NCI-H526 (cell line): ENCODE measurements at regions not wholly inside any gene's neighbourhood (a gene's known extent, or its start where the extent isn't known, plus 50 kb on each side); places are given as distances from the start of the nearest gene placed in this dataset.

ENCODE experiments used
- DNase-seq, 2 experiments: peaks; one replicate each; lab custom pipeline; 2025; lab: John Stamatoyannopoulos, UW

DNA sequence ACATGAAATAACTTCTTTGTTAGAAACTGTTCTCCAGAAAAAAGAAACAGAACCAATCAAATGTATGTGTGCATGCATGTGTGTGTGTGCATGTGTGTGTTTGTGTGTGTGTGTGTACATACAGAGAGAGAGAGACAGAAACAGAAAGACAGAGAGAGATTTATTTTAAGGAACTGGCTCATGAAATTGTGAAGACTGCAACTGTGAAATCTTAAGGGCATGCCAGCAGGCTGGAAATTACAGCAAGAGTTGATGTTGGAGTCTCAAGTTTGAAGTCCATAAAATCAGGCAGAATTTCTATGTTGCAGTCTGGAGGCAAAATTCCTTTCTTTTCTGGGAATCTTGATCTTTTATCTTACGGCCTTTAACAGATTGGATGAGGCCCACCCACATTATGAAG lies 168.9 kb upstream of the CDH20 start:
- DNase-seq = no peak

DNA sequence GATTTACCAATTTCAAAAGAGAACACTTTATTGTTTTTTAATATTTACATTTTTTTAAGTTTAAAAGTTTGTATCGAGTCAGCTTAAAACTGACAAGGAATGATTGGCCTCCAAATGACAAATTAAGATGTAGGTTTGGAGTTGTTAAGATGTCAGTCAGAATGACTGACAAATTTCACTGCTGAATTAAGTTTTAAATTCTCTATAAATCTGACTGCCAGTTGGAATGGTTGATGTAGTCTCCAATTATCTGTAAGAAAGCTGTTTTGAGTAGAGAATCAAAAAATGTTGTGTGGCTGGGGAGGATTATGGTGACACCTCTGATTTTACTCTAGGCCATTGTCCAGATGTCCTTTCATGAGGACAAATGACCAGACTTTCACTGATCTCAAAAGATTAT lies 165.3 kb upstream of the CDH20 start:
- no peak for DNase-seq

DNA sequence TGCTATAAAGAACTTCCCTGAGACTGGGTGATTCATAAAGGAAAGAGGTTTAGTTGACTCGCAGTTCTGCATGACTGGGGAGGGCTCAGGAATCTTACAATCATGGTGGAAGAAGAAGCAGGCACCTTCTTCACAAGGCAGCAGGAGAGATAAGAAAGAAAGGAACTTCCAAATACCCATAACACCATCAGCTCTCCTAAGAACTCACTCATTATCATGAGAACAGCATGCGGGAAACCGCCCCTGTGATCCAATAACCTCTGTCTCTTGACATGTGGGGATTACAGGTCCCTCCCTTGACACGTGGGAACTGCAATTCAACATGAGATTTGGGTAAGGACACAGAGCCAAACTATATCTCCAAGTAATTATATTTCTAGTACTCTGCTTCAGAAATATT lies 163.8 kb upstream of the CDH20 start:
- no peak for DNase-seq

DNA sequence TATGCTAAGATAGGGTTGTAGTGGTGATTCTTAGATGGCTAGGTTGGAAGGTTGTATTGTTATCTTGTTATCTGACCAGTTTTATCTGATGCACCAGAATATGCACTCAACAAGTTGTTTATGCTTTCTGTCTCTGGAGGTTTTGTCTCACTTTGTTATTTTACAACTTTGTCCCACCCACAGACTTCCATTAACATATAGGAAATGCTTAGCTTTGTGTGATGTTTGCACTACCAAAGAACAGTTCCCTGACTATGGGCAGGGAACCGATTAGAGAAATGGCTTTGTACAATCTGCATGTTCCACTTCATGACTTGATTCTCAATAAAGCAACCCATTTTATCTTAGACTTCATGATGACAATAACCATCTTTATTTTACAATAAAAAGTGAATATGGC lies 160.6 kb upstream of the CDH20 start:
- DNase-seq = no peak

DNA sequence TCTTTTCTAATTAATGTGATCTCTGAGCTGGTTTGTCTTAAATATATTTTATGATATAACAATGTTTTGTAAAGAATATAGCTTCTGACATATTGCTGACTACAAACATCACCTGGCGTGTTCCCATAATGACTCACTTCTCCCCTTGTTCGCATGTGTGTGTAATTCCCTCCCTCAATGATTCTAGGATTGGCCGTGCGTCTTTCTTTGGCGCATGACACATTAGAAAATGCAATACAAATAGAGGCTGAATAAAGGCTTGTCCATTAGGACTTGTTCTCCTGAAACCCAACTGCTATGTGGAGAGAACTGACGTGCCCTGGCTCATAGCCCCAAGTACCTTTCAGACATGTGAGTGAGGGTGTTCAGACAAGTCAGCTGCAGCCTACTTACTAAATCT lies 159.7 kb upstream of the CDH20 start:
- no peak for DNase-seq

DNA sequence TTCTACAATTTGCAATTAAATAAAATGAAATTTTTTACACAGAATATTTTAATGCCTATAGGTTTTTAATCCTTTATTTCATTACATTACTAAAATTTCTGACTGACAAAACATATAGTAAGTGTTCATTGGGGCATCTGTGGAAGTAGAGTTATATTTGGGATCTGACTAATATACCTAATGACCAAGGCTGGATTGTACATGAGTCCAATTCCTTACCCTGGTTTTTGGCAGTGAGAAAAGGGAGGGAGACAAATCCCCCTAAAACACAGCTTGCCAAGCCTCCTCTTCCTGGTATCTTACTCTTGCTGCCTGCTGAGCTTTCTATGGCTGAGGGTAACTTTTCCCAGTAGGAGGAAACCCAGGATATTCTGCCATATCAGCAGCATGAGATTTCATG lies 149.4 kb upstream of the CDH20 start:
- no peak for DNase-seq

DNA sequence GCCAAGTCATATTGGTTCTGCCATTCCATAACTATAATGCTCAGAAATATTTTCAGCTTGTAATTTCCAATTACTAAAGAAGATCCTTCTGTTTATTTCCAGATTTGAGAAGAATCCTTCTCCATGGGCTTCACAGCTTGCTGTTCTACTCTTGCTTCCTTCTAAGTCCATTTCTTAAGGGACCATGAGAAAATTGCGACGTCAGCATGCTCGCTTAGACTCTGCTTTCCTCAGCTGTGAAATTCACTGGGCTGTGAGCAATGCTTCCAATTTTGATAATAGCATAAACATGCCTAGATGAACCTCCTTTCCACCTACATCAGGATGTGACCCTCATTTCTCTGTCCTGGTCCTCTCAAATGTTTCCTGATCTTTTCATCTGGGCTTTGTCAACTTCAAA lies 145.3 kb upstream of the CDH20 start:
- DNase-seq = no peak

DNA sequence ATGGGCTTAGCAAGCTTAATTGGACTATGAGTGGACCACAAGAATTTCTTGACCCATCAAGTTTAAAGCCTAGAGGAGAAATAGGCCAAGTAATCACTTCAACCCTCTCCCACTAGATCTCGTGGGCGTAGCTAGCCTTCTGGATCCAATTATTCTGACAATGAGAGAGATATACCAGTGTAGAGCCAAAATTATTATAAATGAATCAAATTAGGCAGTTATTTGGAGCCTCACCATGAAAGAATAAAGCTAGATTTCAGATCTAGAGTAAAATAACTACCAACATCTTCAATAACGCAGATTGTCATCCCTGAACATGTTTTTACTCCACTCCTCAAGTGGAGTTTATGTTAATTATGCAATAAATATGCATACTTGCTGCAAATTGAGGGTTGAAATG lies 143.9 kb upstream of the CDH20 start:
- DNase-seq = no peak

DNA sequence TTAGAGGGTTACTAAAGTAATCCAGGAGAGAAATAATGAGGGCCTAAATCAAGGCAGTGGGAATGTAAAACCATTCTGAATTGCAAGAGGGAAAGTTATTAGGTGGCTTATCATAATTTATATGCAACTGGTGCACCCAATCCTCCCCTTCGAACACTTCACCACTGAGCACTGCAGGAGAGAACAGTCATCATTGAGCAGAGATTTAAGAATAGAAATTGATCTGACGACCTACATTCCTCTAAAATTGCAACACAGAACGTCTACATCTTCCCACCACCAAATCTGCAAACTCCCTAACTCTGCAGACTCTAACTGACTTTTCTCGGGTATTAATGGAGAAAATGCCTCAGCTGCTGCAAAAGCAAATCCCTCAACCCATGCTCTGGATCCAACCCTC lies 138.5 kb upstream of the CDH20 start:
- DNase-seq = no peak

DNA sequence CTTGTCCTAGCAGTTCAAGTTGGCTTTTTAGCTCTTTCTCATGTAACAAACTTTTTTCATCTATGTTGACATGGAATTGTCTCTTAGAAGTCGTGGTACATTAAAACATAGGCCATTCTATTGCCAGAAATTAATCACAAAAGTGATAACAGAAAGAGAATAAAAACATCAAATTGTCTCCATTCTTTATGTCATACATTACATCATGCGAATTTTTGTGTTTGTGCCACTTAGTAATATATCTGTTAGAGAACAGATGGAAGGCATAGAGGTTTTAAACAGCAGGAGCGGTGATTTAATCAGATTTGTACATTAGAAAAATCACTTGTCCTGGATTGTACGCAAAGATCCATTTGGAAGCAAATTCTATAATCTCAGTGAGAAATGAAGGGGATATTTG lies 136.5 kb upstream of the CDH20 start:
- no peak for DNase-seq

DNA sequence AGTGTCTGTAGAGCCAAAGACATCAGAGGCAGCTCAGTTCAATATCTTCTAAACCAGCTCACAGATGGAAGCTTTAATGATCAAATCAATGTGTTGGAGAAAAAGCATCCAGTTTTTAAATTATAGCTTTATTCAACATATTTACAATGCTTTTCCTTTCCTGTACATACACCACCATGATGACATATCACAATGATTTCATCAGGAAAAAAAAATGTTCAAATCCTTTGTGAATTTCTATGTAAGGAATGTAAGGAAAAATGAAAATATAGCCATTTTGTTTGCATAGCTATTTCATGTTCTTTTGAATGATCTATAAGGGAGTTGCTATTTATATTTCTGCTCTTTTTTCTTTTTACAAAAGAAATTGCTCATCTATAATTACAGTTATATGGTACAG lies 134.7 kb upstream of the CDH20 start:
- no peak for DNase-seq

DNA sequence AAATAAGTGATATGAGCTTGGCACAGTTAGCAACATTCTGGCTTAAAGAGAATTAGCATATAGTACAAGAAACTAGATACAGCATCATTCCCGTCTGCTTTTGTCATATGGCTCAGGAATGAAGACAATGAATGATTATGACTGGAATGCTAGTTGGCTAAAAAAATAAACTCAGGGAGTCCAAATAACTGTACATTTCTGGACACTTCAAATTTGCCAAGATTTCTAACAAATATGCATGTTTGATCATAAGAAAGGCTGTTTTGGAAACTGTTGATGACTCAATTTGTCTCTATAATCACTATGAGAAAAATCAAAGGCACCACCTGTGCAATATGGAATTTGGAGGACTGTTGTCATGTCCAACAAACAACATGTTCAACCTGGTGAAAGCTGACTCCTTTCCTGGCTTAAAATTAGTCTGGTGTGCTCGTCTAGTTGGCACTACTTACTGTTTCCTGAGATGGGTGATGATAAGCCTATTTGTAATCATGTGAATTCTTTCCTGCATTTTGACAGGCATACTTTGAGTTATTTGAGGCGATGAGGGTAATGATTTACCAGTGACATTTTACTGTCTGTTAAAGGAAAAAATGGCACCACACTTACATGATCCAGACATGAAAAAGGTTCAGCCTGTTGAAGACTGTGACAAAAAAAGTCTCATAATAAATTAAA lies 133.9 kb upstream of the CDH20 start:
- DNase-seq = no peak

DNA sequence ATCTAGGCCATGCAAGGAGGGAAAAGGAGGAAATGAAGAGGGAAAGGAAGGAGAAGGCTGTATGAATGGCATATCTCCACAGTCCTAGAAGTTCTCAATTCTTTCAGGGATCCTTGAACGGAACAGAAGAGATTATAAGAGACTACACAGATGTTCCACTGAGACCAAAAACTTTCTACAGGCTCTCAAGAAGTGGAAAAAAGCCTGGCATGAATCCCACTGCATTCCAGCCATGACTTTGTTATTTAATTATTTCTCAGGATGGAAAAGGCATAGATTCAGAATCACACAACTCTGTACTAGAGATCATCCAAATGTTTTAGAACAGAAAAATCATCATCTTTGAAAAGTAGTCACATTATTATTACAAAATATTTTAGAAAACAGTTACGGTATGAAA lies 131.7 kb upstream of the CDH20 start:
- no peak for DNase-seq

DNA sequence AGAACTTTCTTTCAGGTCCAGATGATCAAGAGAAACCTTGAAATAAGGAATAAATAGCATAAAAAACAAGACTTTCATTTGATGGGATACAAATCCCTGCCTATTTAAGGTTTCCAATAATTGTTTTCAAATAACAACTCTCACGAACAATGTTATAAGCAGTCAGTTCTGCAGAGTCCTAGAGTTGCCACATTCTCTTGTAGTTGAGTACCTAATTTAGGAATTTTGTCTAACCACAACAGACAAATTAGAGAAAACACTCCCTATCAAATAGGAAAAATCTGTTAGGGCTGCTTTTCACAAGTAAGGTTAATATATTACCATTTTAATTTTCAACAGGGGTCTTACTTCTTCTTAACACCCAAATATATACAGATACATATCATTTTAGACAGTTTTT lies 130.1 kb upstream of the CDH20 start:
- DNase-seq = no peak

DNA sequence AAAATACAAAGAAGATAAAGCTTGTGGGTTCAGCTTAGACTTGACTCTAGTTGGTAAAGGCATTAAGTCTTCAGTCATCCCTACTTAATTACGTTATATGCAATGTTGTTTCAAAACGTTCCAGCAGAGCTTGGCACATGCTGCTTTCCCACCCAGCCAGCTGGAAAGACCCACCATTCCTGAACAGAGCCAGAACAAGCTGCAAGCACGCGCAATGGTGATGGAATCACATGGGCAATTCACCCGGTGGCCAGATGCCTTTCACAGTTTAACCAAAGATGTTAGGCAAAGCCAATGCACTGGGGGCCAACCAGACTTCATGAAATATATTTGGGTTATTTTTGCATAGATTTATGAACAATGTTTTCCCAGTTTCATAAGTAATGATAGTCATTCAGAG lies 123.4 kb upstream of the CDH20 start:
- no peak for DNase-seq

DNA sequence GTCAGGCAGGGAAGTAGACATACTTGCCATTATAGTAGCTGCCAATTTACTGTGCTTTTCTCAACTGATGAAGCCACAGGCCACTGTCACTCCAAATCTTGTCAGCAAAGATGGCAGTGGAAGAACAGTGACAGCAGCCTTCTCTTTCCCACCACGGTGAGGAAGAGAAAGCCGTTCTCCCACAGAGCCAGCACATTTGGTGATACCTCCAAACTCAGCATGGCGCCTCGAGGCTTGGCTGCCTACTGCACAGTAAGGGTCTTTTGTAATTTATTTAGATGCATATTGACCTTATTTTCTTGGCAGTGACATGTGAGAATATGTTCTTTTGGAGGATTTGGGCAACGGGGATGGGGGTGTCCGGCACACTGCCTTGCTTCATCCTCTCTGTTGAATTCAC lies 117.2 kb upstream of the CDH20 start:
- no peak for DNase-seq

DNA sequence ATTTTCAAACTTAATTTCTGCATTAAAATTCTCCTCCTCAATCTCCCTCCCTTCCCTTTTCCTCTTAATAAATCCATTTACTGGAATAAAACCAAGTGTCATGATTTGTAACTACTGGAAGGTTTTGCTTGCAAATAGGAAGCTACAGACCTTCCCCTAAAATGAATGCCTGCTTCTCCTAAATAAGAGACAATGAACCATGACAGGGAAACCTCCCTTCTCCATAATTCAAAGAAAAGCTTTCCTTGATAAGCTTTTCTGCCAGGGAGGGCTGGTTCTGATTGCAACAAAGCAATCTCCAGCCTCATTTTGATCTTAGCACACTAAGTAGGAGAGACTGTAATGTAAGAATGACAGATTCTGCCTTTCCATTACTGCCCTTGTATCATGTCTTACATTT lies 111.0 kb upstream of the CDH20 start:
- no peak for DNase-seq

DNA sequence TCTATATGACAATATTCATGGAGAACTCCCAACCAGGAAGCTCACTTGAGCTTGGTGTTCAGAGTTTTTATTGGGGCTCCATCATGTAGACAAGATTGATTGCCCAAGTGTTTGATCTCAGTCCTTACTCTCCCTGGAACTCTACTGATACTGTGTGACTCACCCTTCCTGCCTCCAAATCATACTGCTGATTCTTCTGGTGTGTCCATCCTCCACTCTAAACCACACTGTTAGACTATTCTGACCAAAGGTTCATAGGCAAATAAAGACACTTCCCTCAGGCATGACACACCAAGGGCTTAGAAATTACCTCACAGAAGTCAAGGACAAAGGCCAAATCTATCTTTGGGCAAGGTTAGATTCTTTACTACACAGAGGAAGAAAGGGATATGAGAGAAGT lies 107.9 kb upstream of the CDH20 start:
- DNase-seq = no peak

DNA sequence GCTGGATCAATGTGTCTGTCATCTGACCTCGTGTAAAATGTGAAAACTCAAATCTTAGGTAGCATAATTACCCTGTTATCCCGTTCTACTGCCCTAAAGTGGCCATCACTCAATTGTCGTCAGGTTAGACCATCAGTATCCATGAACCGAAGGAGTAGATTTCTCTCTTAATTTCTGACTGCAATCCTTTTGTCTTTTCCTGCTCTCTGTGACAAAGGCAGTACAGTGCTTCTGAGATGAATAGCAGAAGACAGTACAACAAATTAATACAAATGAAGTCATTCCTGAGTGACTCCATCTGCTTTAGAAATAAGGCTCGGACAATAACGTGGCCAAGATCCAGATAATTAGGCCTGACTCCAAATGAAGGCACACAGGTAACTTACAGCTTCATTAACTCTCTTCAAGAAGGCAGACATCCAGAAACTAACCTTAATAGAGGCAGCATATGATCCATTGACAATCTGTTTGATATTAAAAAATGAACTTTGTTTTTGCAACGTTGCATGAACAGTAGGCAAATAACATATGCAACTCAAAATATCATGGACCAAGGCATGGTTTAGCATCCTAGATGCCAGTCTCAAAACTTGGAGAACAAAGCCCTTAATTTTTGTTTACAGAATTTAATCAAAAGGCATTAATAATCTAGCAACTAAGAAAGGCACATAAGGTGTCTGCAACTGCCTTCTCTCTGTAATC lies 96.7 kb upstream of the CDH20 start:
- DNase-seq = no peak

DNA sequence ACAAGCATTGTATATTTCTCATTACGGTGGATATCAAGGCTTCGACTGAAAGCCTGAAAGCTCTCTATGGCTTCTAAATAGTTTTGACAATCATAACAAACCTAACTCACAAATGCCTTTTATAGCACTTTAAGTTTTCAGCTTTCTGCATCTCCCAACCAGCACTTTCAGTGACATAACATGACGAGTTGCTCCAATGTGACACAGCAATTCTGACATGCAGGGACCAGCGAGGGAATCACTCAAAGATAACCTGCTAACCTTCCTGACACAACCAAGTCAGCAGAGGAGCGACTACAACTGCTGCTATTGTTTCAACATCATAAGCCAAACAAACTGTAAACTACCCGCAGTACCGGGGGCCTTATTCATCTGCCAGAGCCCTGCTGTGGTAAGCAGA lies 95.7 kb upstream of the CDH20 start:
- DNase-seq = no peak

DNA sequence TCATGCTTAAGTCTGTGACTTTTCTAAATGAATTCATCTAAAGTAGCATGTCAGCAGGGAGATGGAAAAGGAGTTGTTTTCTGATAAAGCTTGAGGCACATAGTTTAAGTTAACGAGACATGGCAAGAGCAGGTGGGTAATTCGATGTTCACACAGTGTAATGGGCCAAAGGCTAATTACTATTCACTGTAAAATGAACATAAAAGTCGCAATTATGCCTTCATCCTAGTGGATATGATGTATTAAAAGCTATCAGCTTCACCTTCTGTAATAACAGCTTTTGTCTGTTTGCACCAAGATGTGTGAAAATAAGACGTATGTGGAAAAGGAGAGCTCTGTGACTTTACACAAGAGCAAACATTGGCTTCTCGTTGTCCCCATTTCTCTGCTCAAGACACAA lies 94.2 kb upstream of the CDH20 start:
- DNase-seq = no peak

DNA sequence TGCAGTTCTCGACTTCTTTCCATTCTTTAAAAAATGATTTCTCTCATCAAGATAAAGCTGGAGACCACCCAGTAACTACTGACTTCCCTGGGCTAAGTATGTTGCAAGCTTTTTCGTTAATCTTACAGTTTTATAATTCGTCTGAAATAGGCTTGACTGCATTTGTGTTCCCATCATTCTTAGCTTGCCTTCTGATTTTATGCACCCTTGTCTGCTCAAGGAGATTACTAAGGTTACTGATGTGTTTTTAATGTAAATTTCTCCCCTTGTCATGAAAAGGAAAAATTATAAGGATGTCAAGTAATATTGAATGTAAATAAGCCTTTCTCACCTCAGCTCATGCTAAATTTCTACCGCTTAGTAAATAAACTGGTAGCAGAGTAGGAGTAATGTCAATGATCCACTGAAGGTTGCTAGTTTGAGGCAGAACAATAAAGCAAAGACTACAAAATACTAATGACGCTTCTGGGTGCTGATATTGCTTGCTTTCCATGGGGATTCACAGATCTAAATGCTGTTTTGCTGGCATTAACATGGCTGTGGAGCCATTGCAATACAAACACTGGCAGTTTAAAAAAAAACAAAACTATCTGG lies 91.9 kb upstream of the CDH20 start:
- no peak for DNase-seq

DNA sequence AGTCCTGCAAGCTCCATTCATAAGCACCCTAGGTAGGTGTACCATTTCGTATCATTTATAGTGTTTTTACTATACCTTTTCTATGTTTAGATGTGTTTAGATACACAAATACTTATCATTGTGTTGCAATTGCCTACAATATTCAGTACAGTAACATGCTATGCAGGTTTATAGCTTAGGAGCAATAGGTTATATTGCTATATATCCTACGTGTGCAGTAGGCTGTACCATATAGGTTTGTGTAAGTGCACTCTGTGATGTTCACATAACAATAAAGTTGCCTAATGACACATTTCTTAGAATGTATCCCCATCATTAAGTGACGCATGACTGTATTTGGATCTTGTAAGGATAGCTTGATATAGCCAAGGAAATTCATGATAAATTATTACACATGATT lies 88.6 kb upstream of the CDH20 start:
- DNase-seq = no peak

DNA sequence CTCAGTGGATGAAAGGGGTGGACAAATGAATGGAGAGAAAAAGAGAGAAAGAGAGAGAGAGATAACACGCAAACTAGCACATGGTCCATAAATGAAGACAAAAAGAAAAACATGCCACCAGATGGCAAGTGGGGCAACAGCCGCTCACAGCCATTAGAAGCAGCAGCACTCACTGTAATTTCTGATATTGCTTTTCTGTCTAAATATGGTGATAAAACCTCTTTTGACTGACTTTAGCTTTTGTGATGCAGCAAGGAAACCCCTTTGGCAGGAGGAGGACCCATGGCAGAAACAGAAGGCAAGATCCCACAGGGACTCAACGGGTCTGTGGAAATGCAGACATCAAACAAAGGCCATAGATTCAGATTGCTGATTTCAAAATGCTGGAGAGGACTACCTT lies 88.0 kb upstream of the CDH20 start:
- DNase-seq = no peak
